T1000 (cell line): ENCODE measurements at regions not wholly inside any gene's neighbourhood (a gene's known extent, or its start where the extent isn't known, plus 50 kb on each side); places are given as distances from the start of the nearest gene placed in this dataset.

ENCODE experiments used
- DNase-seq: peaks from one replicate; lab custom pipeline; 2025; ENCODE audit warnings: mixed read lengths; lab: John Stamatoyannopoulos, UW

DNA sequence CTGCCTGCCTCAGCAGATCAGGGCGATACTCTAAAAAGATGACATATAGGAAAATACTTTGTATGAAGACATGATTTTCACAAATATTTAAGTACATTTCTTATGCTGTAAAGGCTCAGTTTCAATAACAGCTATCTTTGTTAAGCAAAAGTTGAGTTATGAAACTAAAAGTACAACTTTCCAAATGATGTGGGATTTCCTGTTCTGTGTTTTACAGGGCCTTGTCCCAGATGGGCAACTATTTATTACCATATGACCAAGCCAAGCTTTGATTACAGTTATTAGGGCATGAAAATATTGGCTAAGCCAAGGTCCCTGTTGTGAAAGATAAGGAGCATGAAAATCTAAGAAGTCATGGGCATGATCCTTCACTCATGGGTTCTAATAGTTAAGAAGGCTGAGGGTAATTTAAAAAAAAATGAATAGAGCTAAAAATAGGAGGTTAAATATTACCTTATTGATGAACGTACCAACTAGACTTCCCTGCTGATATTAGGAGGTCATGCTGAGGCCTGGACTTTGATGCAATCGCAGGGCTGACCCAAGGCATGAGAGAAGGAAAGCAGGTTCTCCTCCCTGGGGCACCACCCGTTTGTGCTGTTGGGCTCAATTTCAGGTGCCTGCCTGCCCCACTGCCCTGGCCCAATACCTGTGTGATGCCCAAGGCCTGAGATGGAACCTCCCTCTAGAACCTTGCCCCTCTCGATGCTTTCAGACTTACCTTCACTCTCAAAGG lies 294.4 kb upstream of the PRDM1 start:
- no peak for DNase-seq

DNA sequence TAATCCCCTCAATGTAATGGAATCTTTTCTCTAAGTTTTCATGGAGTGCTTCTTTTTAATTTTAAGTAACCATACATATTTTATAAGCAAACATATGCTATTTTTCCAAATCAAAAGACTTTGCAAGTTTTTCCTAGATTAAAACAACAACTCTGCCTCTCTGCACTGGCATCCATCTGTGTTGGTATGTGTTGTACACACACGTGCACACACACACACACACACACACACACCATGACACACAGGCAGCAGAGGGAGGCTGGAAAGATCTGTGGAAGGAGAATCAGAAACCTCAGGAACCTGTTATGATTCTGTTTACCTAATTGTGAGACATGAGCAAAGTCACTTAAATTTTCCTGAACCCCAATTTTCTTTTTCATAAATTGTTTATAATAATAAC lies 295.0 kb upstream of the PRDM1 start:
- no peak for DNase-seq

DNA sequence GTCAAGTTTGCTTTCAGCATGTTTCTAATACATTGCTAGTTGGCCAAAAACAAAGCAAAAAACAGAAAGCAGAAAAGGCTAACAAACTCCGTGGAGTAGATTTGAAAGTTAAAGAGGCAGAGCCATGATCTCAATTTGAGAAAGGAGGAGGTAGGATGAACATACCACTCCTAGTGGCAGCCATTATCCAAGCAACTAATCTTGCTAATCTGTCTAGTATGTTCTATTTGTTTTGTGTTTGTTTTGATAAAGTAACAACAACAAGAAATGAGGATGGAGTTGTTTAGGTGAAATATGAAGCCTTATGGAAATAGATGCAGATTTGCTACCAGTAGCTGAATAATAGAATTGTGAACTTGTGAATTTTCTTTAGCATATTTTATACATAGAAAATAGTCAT lies 295.5 kb upstream of the PRDM1 start:
- no peak for DNase-seq

DNA sequence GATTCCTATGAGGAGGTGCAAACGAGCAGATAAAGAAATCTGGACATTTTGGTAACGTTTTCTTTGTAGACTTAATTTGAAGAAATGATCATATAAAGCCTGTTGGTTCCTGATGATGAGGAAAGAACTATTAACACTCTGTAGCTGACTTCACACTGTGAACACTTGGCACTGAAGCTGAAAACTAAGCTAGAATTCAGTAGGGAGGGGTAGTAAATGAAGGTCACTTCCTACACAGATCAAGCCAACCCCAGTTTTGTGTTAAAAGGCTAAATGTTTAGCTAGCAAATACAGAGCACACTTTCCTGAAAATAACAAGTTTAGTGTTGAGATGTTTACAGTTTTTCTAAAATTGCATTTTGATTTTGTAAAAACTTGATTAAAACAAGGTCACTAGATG lies 296.2 kb upstream of the PRDM1 start:
- DNase-seq, result no peak

DNA sequence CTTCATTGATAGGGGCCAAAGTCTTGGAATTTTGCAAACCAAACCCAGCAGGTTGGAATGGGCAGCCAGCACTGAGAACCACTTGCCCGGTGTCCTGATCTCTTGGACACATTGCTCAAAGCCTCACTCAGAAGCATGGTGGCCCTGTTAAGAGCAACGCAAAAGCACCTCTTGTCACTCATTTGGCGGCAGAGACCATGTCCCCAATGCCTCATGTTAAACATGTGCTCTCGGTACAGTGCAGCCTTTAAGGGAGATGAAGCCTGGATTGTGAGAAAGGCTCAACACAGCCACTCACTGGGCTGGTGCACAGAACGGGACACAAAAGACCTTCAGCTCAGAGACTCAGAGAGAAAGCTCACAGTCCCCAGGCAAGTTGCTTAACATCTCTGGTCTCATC lies 298.4 kb upstream of the PRDM1 start:
- no peak for DNase-seq

DNA sequence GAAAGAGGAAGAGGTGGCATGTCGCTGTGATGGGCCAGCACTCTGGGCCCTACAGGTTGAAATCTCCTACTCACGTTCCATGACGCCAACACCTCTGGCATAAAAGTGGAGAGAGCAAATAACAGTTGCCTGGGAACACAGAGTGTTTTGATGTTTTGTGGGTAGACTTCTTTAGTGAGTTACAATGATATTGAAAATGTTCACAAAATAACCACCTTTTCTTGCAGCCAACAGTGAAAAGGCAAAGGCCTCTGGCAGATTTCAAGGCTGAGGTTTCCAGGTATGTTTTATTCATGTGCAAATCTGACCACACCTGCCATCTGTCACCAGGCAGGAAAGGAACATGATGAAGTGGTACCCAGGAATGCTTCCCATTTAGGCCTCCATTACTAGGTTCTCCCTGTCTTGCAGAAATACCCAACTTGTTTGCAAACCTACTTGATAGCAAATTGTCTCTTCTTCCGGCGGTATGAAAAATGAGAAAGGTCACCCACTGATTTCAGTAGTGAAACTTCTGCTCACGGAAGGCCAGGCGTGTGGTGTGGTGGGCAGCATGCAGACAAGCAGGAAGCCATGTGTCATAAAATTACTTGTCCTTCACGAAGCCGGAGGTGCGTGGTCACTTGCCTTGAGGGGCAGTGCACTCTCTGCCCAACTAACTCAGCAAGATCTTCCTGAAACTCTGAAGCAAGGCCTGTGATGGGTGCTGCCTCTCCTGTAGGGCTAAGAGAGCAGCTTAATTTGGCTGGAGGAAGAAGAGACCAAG lies 299.1 kb upstream of the PRDM1 start:
- DNase-seq, result no peak

DNA sequence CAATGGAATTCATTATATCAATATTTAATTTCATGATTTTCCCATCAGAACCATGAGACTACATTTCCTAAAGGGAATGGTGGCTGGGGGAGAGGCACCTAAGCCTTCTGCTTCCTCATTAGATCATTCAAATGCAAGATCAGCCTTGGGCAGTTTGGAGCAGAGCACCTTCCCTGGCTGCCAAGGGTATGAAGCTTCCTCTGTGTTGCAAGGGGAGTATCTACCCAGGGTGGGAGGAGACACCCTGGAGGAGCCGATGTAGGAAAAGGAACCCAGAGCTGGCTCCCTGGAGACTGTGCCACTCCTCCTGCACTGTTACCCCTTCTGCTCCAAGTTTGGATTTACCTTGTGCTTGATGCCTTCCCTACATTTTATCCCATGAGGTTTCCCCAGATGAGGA lies 299.7 kb upstream of the PRDM1 start:
- DNase-seq, result no peak

DNA sequence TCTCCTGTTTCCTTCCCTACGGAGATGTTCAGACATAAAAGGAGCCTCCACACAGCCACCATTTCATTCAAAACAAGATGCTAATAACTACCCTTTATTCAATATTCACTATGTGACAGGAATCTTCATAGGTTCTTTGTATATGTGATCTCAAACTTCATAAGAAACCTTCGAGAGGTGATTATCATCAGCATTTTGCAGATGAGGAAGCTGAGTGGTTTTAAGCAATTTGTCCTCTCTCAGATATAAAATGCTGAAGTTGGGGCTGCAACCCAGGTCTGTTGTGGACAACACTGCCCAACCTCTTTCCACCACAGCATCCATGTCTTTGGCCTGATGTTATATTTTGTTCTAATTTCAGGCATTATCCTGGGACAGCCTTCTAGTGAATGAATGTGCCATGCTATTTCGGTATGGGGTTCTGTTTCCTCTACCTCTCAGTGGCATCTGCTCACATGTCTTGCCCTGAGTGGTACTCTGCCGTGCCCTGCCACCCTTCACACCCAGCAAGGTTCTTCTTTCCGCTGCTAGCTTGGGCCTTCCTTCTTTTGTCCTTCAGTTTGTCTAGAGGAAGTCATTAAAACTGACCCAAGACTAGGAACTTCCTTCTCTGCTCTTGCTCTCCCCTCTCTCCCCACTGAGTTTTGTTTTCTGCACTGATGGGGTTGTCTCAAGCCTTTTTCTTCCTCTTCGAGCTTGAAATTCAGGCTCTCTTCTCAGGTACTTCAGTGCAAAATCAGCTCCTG lies 300.9 kb upstream of the PRDM1 start:
- DNase-seq, result no peak

DNA sequence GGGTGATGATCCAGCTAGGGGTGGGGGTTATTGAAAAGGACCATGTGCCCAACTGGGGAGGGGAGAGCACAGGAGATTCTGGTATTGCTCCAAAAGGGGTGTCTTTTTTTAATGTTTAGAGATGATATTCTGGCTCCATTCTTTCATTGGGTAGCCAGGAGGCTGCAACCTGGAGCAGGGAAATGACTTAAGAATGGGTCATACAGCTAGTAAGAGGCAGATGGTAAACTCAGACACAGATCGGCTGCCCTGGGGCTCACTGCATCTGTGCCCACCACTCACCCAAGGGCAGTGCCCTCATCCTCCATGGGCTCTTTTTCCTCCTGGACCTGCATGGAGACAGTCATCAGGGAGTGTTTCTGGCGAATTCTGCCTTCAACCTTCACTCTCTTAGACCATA lies 302.0 kb upstream of the PRDM1 start:
- no peak for DNase-seq

DNA sequence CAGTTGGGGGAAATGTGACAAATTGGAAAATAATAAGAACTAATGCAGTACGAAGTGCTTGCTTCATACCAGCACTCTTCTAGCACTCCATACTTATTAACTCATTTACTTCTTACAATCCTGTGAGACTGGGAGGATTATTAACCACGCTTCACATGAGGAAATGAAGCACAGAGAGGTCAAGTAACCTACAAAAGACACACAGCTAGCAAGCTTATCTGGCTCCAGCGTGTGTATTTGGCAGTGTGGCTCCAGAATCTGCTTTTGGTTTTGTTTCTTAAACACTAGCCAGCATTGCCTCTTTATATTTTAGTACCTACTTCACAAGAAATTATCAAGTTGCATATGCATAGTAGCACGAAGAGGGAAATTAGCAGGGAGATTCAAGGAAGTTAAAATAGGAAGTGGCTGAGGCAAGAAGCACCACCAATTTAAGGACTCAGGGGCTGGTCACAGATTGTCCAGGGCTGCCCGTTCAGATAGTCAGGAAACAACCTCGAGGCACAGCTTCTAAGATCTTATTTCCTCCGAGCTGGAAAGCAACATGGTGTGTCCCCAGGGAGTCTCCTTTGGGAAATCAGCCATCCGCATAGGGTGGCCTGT lies 302.7 kb upstream of the PRDM1 start:
- DNase-seq, result no peak

DNA sequence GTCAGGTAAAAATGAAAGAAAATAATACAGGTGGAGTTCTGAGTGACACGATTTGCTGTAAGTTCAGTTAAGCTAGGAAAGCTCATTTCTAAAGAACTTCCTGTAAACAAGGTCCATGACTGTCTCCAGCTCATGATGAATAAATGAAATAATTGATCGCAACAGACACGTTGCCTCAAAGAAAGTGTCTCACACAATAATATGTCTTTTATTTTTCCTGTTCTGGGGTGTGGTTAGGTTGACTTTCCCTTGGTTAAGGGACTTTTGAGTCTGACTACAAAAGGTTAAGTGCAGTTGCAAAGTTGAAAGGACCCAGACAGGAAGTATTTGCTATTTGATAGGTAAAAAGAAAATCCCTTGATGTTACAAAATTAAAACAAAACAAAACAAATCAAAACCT lies 304.2 kb upstream of the PRDM1 start:
- DNase-seq, result no peak

DNA sequence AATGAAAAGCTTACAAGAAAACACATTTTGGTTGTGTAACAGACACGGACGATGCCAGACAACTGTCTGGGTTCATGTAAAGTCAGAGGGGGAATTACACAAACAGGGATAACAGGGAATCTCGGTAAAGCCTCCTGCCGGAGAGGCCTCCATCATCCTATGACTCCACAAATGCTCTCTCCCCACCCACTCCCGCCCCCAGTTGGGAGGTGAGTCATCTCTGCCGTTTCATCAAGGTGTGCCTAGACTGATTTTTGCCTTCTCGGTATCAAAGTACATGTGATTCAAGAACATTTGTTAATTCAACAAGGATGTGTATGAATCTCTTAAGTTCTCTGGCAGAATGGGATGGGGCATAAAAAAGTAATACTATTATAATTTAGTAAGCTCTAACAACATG lies 304.9 kb upstream of the PRDM1 start:
- DNase-seq, result no peak

DNA sequence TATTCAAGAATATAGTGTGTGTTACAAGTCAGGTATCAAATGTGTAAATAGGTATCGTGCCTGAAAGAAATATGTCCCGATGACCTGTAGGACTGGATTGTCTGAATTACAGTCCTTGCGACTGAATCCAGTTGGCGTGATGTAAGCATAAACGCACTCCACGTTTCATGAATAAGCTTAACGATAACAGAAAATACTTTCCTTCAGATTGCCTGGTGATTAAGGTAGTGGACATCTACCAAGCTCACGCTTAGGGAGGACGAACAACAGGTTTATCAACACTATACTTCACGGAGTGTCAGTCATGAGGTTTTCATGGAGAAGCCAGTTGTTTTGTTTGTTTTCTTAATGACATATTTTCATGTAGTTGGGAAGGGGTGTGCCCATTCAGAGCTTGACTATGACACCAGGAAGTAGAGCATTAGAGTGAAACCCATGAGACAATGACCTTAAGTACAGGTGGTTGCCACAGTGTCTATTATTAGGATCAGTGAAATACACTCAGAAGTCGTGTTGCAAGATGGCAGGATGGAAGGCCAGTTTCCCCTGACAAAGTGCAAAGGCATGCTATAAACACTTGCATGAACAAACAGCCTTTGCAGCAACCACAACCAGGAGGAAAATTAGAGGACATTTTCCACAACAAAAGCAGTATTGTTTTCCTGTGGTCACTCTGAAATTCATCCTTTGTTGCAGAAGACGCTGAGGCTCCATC lies 305.8 kb upstream of the PRDM1 start:
- no peak for DNase-seq

DNA sequence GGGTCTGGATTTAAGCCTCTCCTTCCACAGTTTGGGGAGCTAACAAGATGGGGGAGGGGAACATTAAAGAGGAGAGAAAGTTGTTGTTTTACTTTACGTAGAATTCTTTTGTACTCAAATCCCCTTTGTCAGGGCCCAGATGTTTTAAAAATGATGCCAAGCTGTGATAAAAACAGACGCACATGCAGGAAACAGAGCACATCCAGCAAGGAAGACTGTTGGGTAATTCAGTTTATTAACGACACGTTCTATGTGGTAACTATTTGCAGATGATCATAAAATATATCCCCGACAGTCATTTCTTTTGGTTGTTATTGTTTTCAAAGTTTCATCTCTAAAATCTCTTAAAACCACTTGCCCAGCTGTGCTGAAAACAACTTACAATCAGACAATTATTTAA lies 307.0 kb upstream of the PRDM1 start:
- DNase-seq, result no peak

DNA sequence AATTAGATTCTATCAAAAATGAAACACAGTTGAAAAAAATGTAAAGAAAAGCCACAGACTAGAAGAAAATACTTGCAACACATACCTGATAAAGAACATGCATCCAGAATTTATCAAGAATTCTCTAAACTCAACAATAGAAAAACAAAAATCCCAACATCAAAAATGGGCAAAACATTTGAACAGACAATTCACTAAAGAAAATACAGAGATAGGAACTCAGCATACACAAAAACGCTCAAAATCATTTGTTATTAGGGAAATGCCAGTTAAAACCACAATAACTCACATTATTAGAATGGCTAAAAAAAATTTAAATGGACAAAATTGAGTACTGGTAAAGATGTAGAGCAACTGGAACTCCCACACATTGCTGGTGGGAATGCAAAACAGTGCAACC lies 311.0 kb upstream of the PRDM1 start:
- no peak for DNase-seq

DNA sequence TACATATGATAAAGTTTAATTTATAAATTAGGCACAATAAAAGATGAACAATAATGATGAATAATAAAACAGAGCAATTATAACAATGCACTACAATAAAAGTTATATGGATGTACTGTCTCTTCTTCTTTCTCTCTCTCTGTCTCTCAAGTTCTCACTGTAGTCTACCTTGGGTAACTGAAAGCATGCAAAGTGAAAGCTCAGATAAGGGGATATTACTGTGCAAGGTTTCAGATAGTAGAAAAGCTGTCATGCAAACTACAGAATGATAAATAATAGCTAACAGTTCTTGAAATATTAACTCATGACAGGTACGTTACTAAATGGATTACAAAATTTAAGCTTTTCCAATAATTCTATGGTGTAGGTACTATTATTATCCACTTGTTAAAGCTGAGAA lies 311.9 kb upstream of the PRDM1 start:
- no peak for DNase-seq

DNA sequence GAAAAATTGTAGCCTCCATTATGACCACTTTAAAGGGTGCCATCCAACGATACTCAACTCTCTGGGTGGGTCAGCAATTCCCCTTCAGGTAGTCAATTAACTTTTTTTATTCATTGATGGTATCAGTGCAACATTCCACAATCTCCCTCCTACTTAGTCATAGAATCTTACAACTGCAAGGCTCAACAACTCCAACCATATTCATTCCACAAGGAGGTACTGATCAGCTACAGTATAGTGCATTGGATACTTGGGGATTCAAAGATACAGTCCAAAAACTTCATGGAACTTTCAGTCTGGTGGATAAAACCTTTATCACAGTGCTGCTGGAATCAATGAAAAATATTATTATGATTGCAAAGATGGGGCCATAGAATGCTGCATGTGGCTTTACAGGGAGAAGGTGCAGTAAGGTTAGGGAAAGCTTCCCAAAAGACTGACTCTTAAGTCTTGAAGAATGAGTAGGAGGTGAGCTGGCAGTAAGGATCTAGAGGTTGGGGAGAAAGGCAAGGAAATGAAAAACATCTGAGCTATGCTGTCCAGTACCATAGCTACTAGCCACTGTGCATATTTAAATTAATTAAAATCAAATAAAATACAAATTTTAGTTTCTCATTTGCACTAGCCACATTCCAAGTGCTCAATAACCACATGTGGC lies 314.7 kb upstream of the PRDM1 start:
- DNase-seq, result no peak

DNA sequence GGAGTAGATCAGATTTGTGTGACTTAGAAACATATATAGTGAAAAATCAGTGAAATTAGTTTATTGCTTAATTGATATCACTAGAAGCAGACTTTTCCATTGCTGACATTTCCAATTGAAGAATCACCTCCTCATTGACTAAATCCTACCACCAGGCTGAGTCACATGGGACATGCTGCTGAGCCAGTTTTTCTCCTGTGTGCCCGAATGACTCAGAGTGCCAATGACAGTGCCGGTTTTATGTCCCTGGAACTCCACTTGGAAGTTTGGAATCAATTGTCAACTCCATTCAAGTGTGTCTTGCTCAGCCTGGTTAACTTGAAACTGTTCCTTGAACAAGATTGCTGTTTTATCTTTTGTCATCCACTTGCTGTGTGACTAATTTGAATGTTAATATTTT lies 316.1 kb upstream of the PRDM1 start:
- no peak for DNase-seq

DNA sequence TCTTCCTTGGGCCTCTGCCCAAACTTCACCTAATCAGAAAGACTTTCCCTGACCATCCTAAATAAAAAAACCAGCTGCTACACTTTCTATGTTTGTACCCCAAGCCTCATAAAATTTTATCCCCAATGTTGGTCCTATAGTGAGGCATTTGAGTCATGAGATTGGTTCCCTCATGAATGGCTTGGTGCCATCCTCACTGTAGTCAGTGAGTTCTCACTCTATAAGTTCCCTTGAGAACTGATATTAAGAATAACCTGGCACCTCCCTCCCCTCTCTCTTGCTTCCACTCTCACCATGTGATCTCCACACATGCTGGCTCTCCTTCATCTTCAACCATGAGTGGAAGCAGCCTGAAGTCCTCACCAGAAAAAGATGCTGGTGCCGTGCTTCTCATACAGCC lies 316.9 kb upstream of the PRDM1 start:
- DNase-seq, result no peak

DNA sequence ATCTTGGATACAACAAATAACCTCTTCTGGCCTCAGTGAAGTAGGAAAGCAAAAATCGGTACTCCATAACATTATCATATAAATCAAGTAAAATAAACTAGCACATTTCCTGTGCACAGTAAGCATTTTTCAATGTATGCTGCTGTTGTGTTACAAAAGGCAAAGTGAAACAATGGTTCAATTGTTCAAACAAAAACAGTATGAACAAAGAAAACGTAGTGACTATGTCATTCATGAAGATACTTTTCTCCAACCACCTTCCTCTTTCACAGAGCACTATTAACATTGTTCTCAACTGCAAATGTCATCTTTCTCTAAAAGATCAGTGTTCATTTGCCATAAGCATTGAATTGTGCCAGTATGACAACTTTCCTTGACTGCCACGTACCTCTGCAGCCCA lies 318.6 kb upstream of the PRDM1 start:
- no peak for DNase-seq

DNA sequence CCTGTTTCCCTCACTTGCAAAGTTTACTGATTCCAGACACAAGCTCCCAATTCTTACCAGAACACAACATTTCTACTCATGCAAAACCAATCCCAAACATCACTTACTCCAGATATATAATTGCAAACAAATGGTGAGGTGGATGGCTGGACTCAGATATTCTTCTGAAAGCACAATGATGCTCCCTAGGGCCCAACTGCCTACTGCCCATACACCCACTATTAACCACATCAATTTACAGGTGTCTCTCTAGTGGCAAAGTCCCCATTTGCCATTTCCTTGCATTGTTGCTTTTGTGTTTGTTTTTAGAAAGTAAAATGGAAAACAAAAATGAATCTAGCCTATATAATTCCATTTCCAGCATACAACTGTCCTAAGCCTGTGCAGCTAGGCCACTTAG lies 320.9 kb upstream of the PRDM1 start:
- no peak for DNase-seq

DNA sequence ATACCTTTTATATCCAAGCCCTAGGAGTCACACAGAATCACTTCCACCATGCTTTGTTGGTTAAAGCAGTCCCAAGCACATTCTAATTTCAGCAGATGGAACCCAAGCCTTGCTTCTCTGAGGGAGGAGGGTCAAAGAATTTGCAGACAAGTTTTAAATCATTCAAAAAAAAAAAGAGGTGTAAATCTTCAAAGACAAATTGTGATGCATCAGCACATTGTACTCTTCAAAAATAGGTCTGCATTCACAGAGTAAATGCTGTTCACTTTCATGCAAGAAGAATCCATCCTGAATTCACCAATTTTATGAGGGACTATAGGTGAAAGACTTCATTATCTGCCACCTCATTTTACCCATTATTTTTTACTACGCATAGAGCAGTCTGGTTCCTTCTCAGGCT lies 321.8 kb upstream of the PRDM1 start:
- DNase-seq, result no peak
